NOMO-1 (cell line): ENCODE measurements at regions not wholly inside any gene's neighbourhood (a gene's known extent, or its start where the extent isn't known, plus 50 kb on each side); places are given as distances from the start of the nearest gene placed in this dataset.

ENCODE experiments used
- DNase-seq, 2 experiments: peaks; one replicate each; lab custom pipeline; 2025; ENCODE audit not compliant: unreplicated experiment in 2 of 2; lab: John Stamatoyannopoulos, UW

DNA sequence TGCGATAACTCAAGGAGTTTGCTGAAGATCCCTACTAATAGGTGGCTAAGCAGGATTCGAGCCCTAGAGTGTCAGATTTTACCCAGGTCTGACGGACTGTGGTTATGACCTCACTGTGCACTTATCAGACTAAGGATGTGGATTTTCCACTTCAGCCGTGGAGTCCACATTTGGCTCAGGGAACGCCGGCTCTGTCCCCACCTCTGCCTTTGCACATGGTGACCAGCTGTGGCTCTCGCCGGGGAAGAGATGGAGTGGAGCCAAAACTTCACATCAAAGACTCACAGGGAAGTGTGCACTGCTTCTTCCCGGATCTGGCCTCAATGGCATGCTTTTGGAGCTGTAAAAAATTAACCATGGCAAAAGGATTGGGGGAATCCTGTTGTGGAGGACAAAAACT is 249.3 kb upstream of the APCDD1 start:
- DNase-seq: no peak

GRCh38 chr18:10207682-10208345 is 246.6 kb upstream of the APCDD1 start:
- DNase-seq: no peak

DNA sequence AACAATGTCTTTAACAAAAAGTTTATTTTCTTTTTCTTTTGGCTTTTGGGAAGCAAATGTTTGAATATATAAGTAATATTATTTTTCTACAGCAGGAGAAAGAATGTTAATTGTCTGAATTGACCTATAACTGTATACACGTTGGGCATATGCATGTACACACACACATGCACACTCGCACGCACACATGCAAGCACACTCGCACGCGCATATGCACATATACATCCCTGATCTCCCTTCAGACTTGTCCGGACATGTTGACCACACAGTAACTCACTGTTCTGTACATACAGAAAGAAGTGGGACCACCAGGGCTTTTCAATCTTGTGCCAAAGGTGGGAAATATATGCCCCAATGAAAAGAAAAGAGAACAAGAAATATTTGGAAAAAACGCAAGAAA is 245.1 kb upstream of the APCDD1 start:
- no peak for DNase-seq

GRCh38 chr18:10210057-10210633 is 244.3 kb upstream of the APCDD1 start:
- no peak for DNase-seq

GRCh38 chr18:10213526-10213925 is 240.9 kb upstream of the APCDD1 start:
- peak; percentile 90 to 98 for DNase-seq

GRCh38 chr18:10215446-10215845 is 239.0 kb upstream of the APCDD1 start:
- DNase-seq: peak in 1 of 2 experiments; percentile 12

GRCh38 chr18:10216791-10217190 is 237.6 kb upstream of the APCDD1 start:
- no peak for DNase-seq

- DNase-seq: no peak
Measured at GRCh38 chr18:10217211-10217610, 237.2 kb upstream of the APCDD1 start.

- no peak for DNase-seq
Measured at GRCh38 chr18:10225300-10225699, 229.1 kb upstream of the APCDD1 start.

GRCh38 chr18:10226971-10227370 is 227.5 kb upstream of the APCDD1 start:
- no peak for DNase-seq

GRCh38 chr18:10228326-10228725 is 226.1 kb upstream of the APCDD1 start:
- DNase-seq: no peak

GRCh38 chr18:10229458-10229857 is 225.0 kb upstream of the APCDD1 start:
- DNase-seq: no peak

DNA sequence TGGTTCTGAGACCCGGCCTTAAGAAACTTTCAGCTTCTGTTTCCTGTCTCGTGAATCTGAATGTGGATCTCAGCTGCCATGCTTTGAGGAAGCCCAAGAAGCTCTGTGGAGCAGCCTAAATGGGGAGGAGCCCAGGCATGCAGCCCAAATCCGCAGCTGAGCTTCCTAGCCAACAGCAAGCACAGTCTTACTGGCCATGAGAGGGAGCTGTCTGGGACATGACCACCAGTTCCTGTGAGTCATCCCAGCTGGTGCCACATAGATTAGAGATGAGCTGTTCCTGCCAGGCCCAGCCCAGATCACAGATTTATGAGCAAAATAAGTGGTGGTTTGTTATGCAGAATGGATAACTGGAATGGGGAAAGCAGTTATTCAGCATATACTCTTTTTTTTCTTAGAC is 224.4 kb upstream of the APCDD1 start:
- peak in 1 of 2 experiments; percentile 20 for DNase-seq

GRCh38 chr18:10231220-10231619 is 223.2 kb upstream of the APCDD1 start:
- DNase-seq: peak in 1 of 2 experiments; percentile 22

DNA sequence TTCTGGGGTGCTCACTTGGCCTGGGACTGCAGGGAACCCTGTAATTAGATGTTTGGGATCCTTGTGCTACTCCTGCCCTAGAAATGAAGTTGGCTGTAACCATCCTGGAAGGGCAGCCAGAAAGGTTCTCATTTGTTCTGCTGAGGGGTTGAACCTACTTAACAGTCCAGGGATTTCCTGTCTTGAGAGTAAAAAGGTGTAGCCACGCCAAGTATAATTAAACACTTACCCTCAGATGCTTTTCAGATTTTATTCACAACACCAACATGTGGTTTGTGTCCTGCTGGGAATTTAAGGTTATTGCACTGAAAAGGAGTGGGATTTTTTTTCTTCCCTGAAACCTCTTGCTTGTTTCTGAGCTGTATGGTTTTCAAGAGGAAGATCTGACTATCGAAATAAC is 222.4 kb upstream of the APCDD1 start:
- no peak for DNase-seq

- no peak for DNase-seq
Measured at GRCh38 chr18:10233082-10233875, 221.2 kb upstream of the APCDD1 start.

DNA sequence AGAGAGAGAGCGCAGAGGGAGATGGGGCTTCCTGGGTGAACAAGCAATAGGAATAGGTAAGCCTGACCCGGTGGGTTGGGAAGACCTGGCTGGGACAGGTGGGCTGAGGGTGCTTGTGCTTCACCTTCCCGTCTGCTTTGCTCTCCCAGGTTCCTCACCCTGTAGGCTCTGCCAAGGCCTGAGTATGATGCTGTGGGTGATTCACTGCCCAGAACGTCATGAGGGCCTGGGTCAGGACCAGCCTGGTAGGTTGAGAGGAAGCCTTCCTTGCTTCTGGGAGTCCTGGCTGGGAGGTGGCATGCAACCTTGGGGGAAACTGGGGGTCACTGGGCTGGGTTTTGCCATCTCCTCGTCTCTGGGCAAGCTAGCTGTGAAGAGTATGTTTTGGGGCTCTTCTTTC is 220.2 kb upstream of the APCDD1 start:
- DNase-seq: no peak

DNA sequence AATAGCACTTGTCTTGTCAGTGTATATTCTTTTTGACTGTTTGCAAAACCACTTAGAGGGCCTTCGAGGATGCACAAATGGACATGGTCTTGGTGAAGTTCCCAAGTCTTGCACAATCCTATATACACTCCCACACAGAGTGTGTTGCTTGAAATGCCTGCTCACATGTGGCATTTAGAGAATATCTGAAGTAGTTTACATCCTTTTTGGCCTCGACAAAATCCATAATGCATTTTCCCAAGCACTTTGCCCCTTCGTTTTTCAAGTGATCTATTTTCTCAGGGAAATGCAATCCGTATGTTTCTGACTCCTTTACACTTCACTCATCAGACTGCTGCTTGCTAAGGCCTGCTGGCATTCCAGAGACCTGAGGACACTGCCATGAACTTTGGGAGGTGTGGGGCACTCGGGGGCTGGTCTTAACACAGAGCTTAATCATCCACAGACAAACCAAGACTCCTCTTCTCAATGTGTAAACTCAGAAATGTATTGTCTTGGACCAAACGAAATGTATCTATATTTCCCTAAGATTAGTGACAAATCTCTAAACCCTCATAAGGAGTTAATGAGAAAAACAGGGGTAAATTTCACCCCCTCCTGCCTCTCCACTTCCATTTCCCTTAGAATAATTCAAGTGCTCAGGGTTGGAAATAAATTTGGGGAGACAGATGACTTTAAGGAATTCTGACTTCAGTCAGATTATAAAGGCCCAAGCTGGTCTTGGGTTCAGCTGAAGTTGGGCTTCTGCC is 219.3 kb upstream of the APCDD1 start:
- DNase-seq: no peak

- no peak for DNase-seq
Measured at GRCh38 chr18:10235661-10235952, 218.8 kb upstream of the APCDD1 start.

GRCh38 chr18:10239103-10239502 is 215.3 kb upstream of the APCDD1 start:
- DNase-seq: no peak

DNA sequence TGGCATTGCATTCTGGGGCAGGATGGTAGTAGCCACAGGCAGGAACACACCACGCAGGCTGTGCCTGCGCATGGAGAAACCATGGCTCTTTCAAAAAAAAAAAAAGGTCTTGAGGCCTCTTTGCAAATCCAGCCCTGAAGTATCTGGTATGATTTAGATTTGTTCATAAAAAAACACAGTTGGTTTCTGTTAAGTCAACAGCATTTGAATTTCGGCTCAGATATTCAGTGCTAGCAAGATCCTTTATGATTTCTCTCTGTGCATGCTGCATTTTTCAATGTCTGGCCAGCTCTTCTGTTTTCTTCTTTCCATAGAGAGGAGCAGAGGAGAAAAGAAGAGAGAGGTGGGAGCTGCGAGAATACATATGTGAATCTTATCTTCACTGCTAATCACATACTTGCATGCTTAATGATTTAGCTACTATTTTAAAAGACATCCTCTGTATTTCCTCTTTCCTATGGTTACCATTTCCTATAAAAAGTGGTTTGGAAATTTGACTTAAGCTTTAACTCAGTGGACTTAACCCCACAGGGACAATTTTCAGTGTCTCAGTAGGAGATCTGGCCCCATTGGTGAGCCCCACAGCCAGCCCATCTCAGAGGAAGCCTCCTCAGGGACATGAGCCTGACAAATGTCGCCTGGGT is 214.3 kb upstream of the APCDD1 start:
- peak in 1 of 2 experiments; percentile 18 for DNase-seq
